ENCODE measurements at regions not wholly inside any gene's neighbourhood (a gene's known extent, or its start where the extent isn't known, plus 50 kb on each side); places are given as distances from the start of the nearest gene placed in this dataset.

DNA sequence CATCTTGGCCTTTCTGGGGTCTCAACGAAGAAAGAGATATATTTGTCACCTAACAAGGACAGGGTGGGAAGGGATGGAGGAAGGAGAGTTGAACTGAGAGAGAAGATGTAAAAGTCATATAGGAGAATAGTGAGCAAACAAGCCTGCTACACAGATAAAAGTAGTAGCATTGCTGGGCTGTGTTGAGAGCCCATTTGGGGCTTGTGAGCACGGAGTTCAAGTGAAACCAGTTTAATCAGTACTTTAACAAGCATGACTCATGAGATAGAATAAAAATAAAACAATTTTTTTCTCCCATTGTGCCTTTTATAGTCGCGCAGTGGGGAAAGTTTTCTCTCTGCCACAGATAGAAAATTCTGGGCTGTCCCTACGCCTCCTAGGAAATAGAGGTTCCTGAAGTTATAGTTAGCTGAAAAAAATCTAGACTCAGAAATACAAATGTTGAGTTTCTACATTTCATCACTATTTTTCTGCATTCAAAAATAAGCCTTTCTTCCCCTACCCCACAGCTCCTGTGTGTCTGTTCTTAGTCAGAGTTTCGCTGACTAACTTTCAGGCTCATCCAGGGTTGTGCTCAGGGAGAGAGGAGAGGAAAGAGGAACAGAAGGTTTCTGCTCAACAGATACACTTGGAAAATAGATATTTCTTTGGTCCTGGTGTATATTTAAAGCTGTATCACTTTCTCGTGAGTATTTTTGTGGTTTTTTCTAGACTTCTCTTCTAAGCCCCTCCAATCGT lies 395.8 kb upstream of the ADAMTSL1 start:
- no peak overlapping the region for H3K27ac ChIP-seq (ENCODE audit: insufficient read depth, low read length)
- H3K4me2 ChIP-seq (ENCODE audit: extremely low read depth, insufficient read depth, low read length): no peak overlapping the region
- H2AFZ ChIP-seq (ENCODE audit: low read length): no peak overlapping the region
- no peaks in the 10 kb centered on the region for H3K27me3 ChIP-seq (ENCODE audit: control insufficient read depth, insufficient read depth, low read length)
- H3K36me3 ChIP-seq (ENCODE audit: control insufficient read depth, insufficient read depth, low read length): no peaks in the 10 kb centered on the region
- TF ChIP-seq, protein P1, sequence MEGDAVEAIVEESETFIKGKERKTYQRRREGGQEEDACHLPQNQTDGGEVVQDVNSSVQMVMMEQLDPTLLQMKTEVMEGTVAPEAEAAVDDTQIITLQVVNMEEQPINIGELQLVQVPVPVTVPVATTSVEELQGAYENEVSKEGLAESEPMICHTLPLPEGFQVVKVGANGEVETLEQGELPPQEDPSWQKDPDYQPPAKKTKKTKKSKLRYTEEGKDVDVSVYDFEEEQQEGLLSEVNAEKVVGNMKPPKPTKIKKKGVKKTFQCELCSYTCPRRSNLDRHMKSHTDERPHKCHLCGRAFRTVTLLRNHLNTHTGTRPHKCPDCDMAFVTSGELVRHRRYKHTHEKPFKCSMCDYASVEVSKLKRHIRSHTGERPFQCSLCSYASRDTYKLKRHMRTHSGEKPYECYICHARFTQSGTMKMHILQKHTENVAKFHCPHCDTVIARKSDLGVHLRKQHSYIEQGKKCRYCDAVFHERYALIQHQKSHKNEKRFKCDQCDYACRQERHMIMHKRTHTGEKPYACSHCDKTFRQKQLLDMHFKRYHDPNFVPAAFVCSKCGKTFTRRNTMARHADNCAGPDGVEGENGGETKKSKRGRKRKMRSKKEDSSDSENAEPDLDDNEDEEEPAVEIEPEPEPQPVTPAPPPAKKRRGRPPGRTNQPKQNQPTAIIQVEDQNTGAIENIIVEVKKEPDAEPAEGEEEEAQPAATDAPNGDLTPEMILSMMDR (conservative IDR thresholded peaks at IDR 0.05 in 1 of 2, IDR thresholded peaks at IDR 0.05 in 1 of 2; ENCODE audit: low read depth in 1 of 2, low read length in 2 of 2): no peak
- no peak for TF ChIP-seq EZH2 (IDR thresholded peaks at IDR 0.05; ENCODE audit: low read length, missing control alignments)
- H3K9ac ChIP-seq (ENCODE audit: insufficient read depth, low read length): no peak overlapping the region
- DNase-seq (ENCODE audit: low read depth in 2 of 2): no peak
- H3K79me2 ChIP-seq (ENCODE audit: control insufficient read depth, insufficient read depth, low read length): no peaks in the 10 kb centered on the region
- H3K4me3 ChIP-seq (replicated peaks in 1 of 4; ENCODE audit: control extremely low read depth in 1 of 4, insufficient read depth in 1 of 4, low read depth in 3 of 4, low read length in 4 of 4): no peak overlapping the region
- H3K9me3 ChIP-seq (ENCODE audit: control insufficient read depth, insufficient read depth, low read depth, low read length): no peaks in the 10 kb centered on the region
- H4K20me1 ChIP-seq (ENCODE audit: control insufficient read depth, extremely low read depth, insufficient read depth, low read length): no peaks in the 10 kb centered on the region
- no peaks in the 10 kb centered on the region for H3K4me1 ChIP-seq (ENCODE audit: control insufficient read depth, extremely low read depth, insufficient read depth, low read length)

DNA sequence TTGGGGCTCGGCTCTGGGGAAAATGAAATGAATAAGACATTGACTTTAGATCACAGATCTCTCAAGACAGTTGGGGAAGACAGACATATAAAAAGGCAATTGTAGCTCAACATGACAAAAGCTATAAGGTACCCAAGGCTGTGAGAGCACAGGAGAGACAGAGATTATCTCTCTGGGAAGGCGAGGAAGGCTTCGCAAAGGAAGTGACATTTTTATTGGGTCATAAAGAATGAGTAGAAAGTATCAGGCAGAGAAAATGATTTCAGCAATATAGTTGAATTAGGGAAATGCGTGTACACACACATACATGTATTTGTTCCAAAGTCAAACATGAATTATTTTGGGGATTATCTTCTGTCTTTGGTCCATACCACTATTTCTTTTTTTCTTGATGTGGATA lies 381.8 kb upstream of the ADAMTSL1 start:
- H3K9me3 ChIP-seq (ENCODE audit: control insufficient read depth, insufficient read depth, low read depth, low read length): no peaks in the 10 kb centered on the region
- no peak overlapping the region for H2AFZ ChIP-seq (ENCODE audit: low read length)
- no peaks in the 10 kb centered on the region for H4K20me1 ChIP-seq (ENCODE audit: control insufficient read depth, extremely low read depth, insufficient read depth, low read length)
- H3K27ac ChIP-seq (ENCODE audit: insufficient read depth, low read length): no peak overlapping the region
- DNase-seq (ENCODE audit: low read depth in 2 of 2): no peak
- no peaks in the 10 kb centered on the region for H3K36me3 ChIP-seq (ENCODE audit: control insufficient read depth, insufficient read depth, low read length)
- H3K9ac ChIP-seq (ENCODE audit: insufficient read depth, low read length): no peak overlapping the region
- H3K4me2 ChIP-seq (ENCODE audit: extremely low read depth, insufficient read depth, low read length): no peak overlapping the region
- H3K79me2 ChIP-seq (ENCODE audit: control insufficient read depth, insufficient read depth, low read length): no peaks in the 10 kb centered on the region
- TF ChIP-seq, protein P1 (conservative IDR thresholded peaks at IDR 0.05 in 1 of 2, IDR thresholded peaks at IDR 0.05 in 1 of 2; ENCODE audit: low read depth in 1 of 2, low read length in 2 of 2): no peak
- TF ChIP-seq EZH2 (IDR thresholded peaks at IDR 0.05; ENCODE audit: low read length, missing control alignments): no peak
- H3K27me3 ChIP-seq (ENCODE audit: control insufficient read depth, insufficient read depth, low read length): no peaks in the 10 kb centered on the region
- no peak overlapping the region for H3K4me3 ChIP-seq (replicated peaks in 1 of 4; ENCODE audit: control extremely low read depth in 1 of 4, insufficient read depth in 1 of 4, low read depth in 3 of 4, low read length in 4 of 4)
- H3K4me1 ChIP-seq (ENCODE audit: control insufficient read depth, extremely low read depth, insufficient read depth, low read length): no peaks in the 10 kb centered on the region

DNA sequence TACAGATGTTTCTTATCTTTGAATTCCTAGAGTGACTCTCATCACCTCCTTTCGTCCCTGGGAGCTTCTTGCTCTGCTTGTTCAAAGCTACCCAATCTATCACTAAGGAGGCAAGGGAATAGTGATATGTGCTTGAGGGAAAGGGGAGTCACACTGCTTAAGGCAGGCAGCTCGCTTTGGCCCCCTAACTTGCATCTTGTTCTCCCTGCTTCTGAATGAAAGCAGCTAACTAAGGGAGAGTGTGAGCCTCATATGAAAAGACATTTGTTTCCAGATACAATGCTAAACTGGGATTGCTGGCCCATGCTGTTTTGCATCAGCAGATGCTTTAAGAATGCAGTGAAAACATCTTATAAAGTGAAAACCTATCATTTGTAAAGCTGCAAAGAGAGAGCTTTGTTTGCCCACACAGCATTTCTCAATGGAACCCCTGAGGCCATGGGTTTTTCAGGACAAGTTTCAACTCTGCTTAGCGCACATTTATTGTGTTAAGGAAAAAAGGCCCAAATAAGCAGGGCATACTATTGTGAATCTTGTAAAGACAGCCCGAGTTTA lies 367.9 kb upstream of the ADAMTSL1 start:
- no peak overlapping the region for H3K4me3 ChIP-seq (replicated peaks in 1 of 4; ENCODE audit: control extremely low read depth in 1 of 4, insufficient read depth in 1 of 4, low read depth in 3 of 4, low read length in 4 of 4)
- no peak overlapping the region for H2AFZ ChIP-seq (ENCODE audit: low read length)
- H3K4me2 ChIP-seq (ENCODE audit: extremely low read depth, insufficient read depth, low read length): no peak overlapping the region
- no peaks in the 10 kb centered on the region for H3K9me3 ChIP-seq (ENCODE audit: control insufficient read depth, insufficient read depth, low read depth, low read length)
- H3K27me3 ChIP-seq (ENCODE audit: control insufficient read depth, insufficient read depth, low read length): no peaks in the 10 kb centered on the region
- H3K27ac ChIP-seq (ENCODE audit: insufficient read depth, low read length): no peak overlapping the region
- no peak overlapping the region for H3K9ac ChIP-seq (ENCODE audit: insufficient read depth, low read length)
- no peaks in the 10 kb centered on the region for H4K20me1 ChIP-seq (ENCODE audit: control insufficient read depth, extremely low read depth, insufficient read depth, low read length)
- TF ChIP-seq, protein P1 (conservative IDR thresholded peaks at IDR 0.05 in 1 of 2, IDR thresholded peaks at IDR 0.05 in 1 of 2; ENCODE audit: low read depth in 1 of 2, low read length in 2 of 2): no peak
- no peak for TF ChIP-seq EZH2 (IDR thresholded peaks at IDR 0.05; ENCODE audit: low read length, missing control alignments)
- H3K36me3 ChIP-seq (ENCODE audit: control insufficient read depth, insufficient read depth, low read length): no peaks in the 10 kb centered on the region
- H3K79me2 ChIP-seq (ENCODE audit: control insufficient read depth, insufficient read depth, low read length): no peaks in the 10 kb centered on the region
- H3K4me1 ChIP-seq (ENCODE audit: control insufficient read depth, extremely low read depth, insufficient read depth, low read length): no peaks in the 10 kb centered on the region
- DNase-seq (ENCODE audit: low read depth in 2 of 2): no peak
